ENCODE measurements at regions not wholly inside any gene's neighbourhood (a gene's known extent, or its start where the extent isn't known, plus 50 kb on each side); places are given as distances from the start of the nearest gene placed in this dataset.

GRCh38 chr1:56317722-56318121 lies 261.6 kb downstream of the PLPP3 start:
- no peak overlapping the region for H3K4me3 Mint-ChIP-seq (ENCODE audit: unreplicated experiment)
- no TSS peak for BruUV-seq (replicated peaks)
- no peaks in the 10 kb centered on the region for H3K4me1 Mint-ChIP-seq (ENCODE audit: insufficient read depth, unreplicated experiment)
- POLR2A ChIA-PET: no interaction called here
- no peaks in the 10 kb centered on the region for H3K27me3 Mint-ChIP-seq (ENCODE audit: insufficient read depth, unreplicated experiment)
- intact Hi-C loops (cut with micrococcal nuclease): no loop called here
- no peaks in the 10 kb centered on the region for H3K36me3 Mint-ChIP-seq (ENCODE audit: insufficient read depth, unreplicated experiment)
- no peak for TF ChIP-seq CTCF (IDR thresholded peaks at IDR 0.05; ENCODE audit: unreplicated experiment)
- H3K27ac Mint-ChIP-seq (ENCODE audit: low read depth, unreplicated experiment): no peak overlapping the region
- DNase-seq (ENCODE audit: unreplicated experiment): no peak
- CTCF ChIA-PET: interaction anchor here (0.6 kb wide), 1 partner anchor 267 kb away, joined by 3 read pairs; no protein-coding TSS in a partner anchor
- H3K9me3 Mint-ChIP-seq (ENCODE audit: unreplicated experiment): no peaks in the 10 kb centered on the region

- H3K27me3 Mint-ChIP-seq (ENCODE audit: insufficient read depth, unreplicated experiment): no peaks in the 10 kb centered on the region
- ChIA-PET POLR2A (no interaction called here), CTCF (no interaction called here)
- H3K27ac Mint-ChIP-seq (ENCODE audit: low read depth, unreplicated experiment): no peak overlapping the region
- no TSS peak for BruUV-seq (replicated peaks)
- intact Hi-C loops (cut with micrococcal nuclease): no loop called here
- no peak for DNase-seq (ENCODE audit: unreplicated experiment)
- no peaks in the 10 kb centered on the region for H3K36me3 Mint-ChIP-seq (ENCODE audit: insufficient read depth, unreplicated experiment)
- H3K9me3 Mint-ChIP-seq (ENCODE audit: unreplicated experiment): no peaks in the 10 kb centered on the region
- no peak for TF ChIP-seq CTCF (IDR thresholded peaks at IDR 0.05; ENCODE audit: unreplicated experiment)
- H3K4me1 Mint-ChIP-seq (ENCODE audit: insufficient read depth, unreplicated experiment): no peaks in the 10 kb centered on the region
- H3K4me3 Mint-ChIP-seq (ENCODE audit: unreplicated experiment): no peak overlapping the region
Measured at GRCh38 chr1:56315293-56315942, 263.9 kb downstream of the PLPP3 start.

GRCh38 chr1:56313560-56313959 lies 265.8 kb downstream of the PLPP3 start:
- BruUV-seq (replicated peaks): no TSS peak
- Mint-ChIP-seq H3K9me3 (ENCODE audit: unreplicated experiment) (no peaks in the 10 kb centered on the region), H3K27ac (ENCODE audit: low read depth, unreplicated experiment) (no peak overlapping the region), H3K27me3 (ENCODE audit: insufficient read depth, unreplicated experiment) (no peaks in the 10 kb centered on the region), H3K4me3 (ENCODE audit: unreplicated experiment) (no peak overlapping the region), H3K36me3 (ENCODE audit: insufficient read depth, unreplicated experiment) (no peaks in the 10 kb centered on the region), H3K4me1 (ENCODE audit: insufficient read depth, unreplicated experiment) (no peaks in the 10 kb centered on the region)
- ChIA-PET CTCF (no interaction called here), POLR2A (no interaction called here)
- no peak for DNase-seq (ENCODE audit: unreplicated experiment)
- intact Hi-C loops (cut with micrococcal nuclease): no loop called here
- TF ChIP-seq CTCF (IDR thresholded peaks at IDR 0.05; ENCODE audit: unreplicated experiment): no peak

- no peak for TF ChIP-seq CTCF (IDR thresholded peaks at IDR 0.05; ENCODE audit: unreplicated experiment)
- no peak for DNase-seq (ENCODE audit: unreplicated experiment)
- no peaks in the 10 kb centered on the region for H3K36me3 Mint-ChIP-seq (ENCODE audit: insufficient read depth, unreplicated experiment)
- no peaks in the 10 kb centered on the region for H3K27me3 Mint-ChIP-seq (ENCODE audit: insufficient read depth, unreplicated experiment)
- ChIA-PET CTCF (interaction anchor here (0.6 kb wide), 1 partner anchor 643 kb away, joined by 4 read pairs; no protein-coding TSS in a partner anchor), POLR2A (no interaction called here)
- no peaks in the 10 kb centered on the region for H3K4me1 Mint-ChIP-seq (ENCODE audit: insufficient read depth, unreplicated experiment)
- peaks cover 7% of the 10 kb centered on the region for H3K9me3 Mint-ChIP-seq (ENCODE audit: unreplicated experiment)
- no peak overlapping the region for H3K4me3 Mint-ChIP-seq (ENCODE audit: unreplicated experiment)
- BruUV-seq (replicated peaks): no TSS peak
- intact Hi-C loops (cut with micrococcal nuclease): no loop called here
- H3K27ac Mint-ChIP-seq (ENCODE audit: low read depth, unreplicated experiment): no peak overlapping the region
Measured at GRCh38 chr1:56311766-56312165, 267.6 kb downstream of the PLPP3 start.

Data from MCF 10A (cell line).